K562 (cell line): ENCODE measurements at regions not wholly inside any gene's neighbourhood (a gene's known extent, or its start where the extent isn't known, plus 50 kb on each side); places are given as distances from the start of the nearest gene placed in this dataset.

Experiments used
- ATAC-seq: fragments of 200-7000 bp; cut with Tn5 transposase; 3 replicates; pipeline ENCODE4 v1.9.1; 2020; ENCODE audit warnings: moderate library complexity
- BruUV-seq: library from RNA; stranded (reverse); fragments of 400-500 nt; replicated peaks from 2 replicates; lab custom pipeline; 2021; lab: Mats Ljungman, UMichigan
- CTCF ChIA-PET: fragments of 300-600 bp; formaldehyde crosslinking; extraction: SDS; loops from one replicate; lab custom pipeline; 2021; ENCODE audit warnings: low intra/inter-chr PET ratio; lab: Yijun Ruan, JAX
- POLR2A ChIA-PET: fragments of 300-600, 350-650 bp; sonication (Branson Sonifier 250); formaldehyde crosslinking; extraction: SDS; loops from one replicate; lab custom pipeline; 2021; ENCODE audit warnings: antibody characterized with exemption, inconsistent platforms; lab: Yijun Ruan, JAX
- DNase-seq, 4 experiments: peaks; one replicate each; pipeline versions ENCODE4 v3.0.0 to v3.0.0-alpha.2; 2011 to 2018; ENCODE audit warnings: low spot score in 3 of 4, mixed read lengths in 3 of 4; ENCODE audit errors: extremely low read depth in 1 of 4
- FAIRE-seq: peaks from 2 replicates; lab custom pipeline; 2011; peaks lifted over from hg19 to GRCh38; lab: Jason Lieb, UNC
- H2AFZ ChIP-seq: 2 replicates; pipeline ENCODE4 v1.6.0; 2011; ENCODE audit warnings: low read depth, low read length, control low read depth, inconsistent platforms
- H3K27ac ChIP-seq: fragments of 200-600 bp; 3 replicates; pipeline ENCODE4 v1.8.0; 2011; ENCODE audit warnings: low read depth, mild to moderate bottlenecking, control low read depth, inconsistent platforms, low read length, moderate library complexity, mixed read lengths; ENCODE audit errors: extremely low read depth
- H3K27me3 ChIP-seq, 2 experiments: fragments of 300-600 bp in 1 of 2; 2 replicates in 1 of 2; 3 replicates in 1 of 2; pipeline versions ENCODE4 v1.6.0 to v1.8.0; 2011; ENCODE audit warnings: inconsistent platforms in 2 of 2, low read length in 2 of 2, mild to moderate bottlenecking in 1 of 2, mixed read lengths in 1 of 2, moderate library complexity in 1 of 2; ENCODE audit not compliant: control insufficient read depth in 2 of 2, insufficient read depth in 2 of 2
- H3K36me3 ChIP-seq: fragments of 300-600 bp; 3 replicates; pipeline ENCODE4 v1.8.0; 2011; ENCODE audit warnings: mild to moderate bottlenecking, low read length, inconsistent platforms; ENCODE audit not compliant: control insufficient read depth, insufficient read depth
- H3K4me1 ChIP-seq, 2 experiments: fragments of 200-600 bp in 1 of 2; replicated peaks in 1 of 2; 2 replicates in 1 of 2; 3 replicates in 1 of 2; pipeline versions ENCODE4 v1.5.1 to v1.8.0; 2011; ENCODE audit warnings: inconsistent platforms in 2 of 2, low read length in 2 of 2, mild to moderate bottlenecking in 1 of 2, mixed read lengths in 1 of 2, moderate library complexity in 1 of 2; ENCODE audit not compliant: control insufficient read depth in 2 of 2, insufficient read depth in 2 of 2
- H3K4me2 ChIP-seq: 2 replicates; pipeline ENCODE4 v1.6.1; 2011; ENCODE audit warnings: low read length, control low read depth, inconsistent platforms, mixed read lengths; ENCODE audit not compliant: insufficient read depth
- H3K4me3 ChIP-seq: fragments of 200-600 bp; sonication (generic), shearing (Covaris generic); 2 replicates; pipeline ENCODE4 v1.5.1; 2016; ENCODE audit warnings: control low read depth, inconsistent platforms
- H3K79me2 ChIP-seq: fragments of 200-600 bp; 3 replicates; pipeline ENCODE4 v1.8.0; 2011; ENCODE audit warnings: low read length, inconsistent platforms; ENCODE audit not compliant: control insufficient read depth, insufficient read depth
- H3K9ac ChIP-seq, 2 experiments: 2 replicates each; pipeline versions ENCODE4 v1.6.0 to v1.6.1; 2011; ENCODE audit warnings: low read depth in 2 of 2, low read length in 2 of 2, control low read depth in 1 of 2, inconsistent platforms in 1 of 2, mild to moderate bottlenecking in 1 of 2, mixed read lengths in 1 of 2; ENCODE audit not compliant: insufficient read depth in 1 of 2
- H3K9me1 ChIP-seq: one replicate; pipeline ENCODE4 v1.6.0; 2011; ENCODE audit warnings: inconsistent platforms, mild to moderate bottlenecking, low read length, moderate library complexity; ENCODE audit not compliant: control insufficient read depth, insufficient read depth
- H3K9me3 ChIP-seq: replicated peaks from 2 replicates; pipeline ENCODE4 v1.5.1; 2011; ENCODE audit warnings: low read depth, low read length, inconsistent platforms; ENCODE audit not compliant: control insufficient read depth, insufficient read depth
- H4K20me1 ChIP-seq: replicated peaks from 2 replicates; pipeline ENCODE4 v1.6.1; 2011; ENCODE audit warnings: low read length, inconsistent platforms, mixed read lengths; ENCODE audit not compliant: control insufficient read depth, insufficient read depth
- CGGBP1 ChIP-seq: fragments of 250-450 bp; sonication (Bioruptor Pico); IDR thresholded peaks from 2 replicates; pipeline ENCODE4 v1.9.0; 2021; ENCODE audit warnings: mild to moderate bottlenecking
- ELF4 ChIP-seq: fragments of 450-650 bp; formaldehyde crosslinking; IDR thresholded peaks from 2 replicates; pipeline ENCODE4 v1.4.0; 2022; ENCODE audit warnings: missing genetic modification characterization
- GATA2 ChIP-seq: sonication (generic); formaldehyde crosslinking; IDR thresholded peaks from 2 replicates; pipeline ENCODE4 v1.4.0; 2020; ENCODE audit warnings: mild to moderate bottlenecking, missing genetic modification reagents
- GTF2B ChIP-seq: IDR thresholded peaks from 2 replicates; pipeline ENCODE4 v1.6.1; 2011; ENCODE audit not compliant: insufficient read length; ENCODE audit errors: extremely low read depth
- HEY1 ChIP-seq: fragments of 250-450 bp; sonication (Bioruptor Pico); IDR thresholded peaks from 2 replicates; pipeline ENCODE4 v1.5.0; 2020; ENCODE audit warnings: mild to moderate bottlenecking, moderate library complexity, borderline replicate concordance
- KDM4B ChIP-seq, 2 experiments: fragments of 450-650 bp in 1 of 2; sonication (generic) in 1 of 2; IDR thresholded peaks; 2 replicates each; pipeline ENCODE4 v1.6.1; 2016 to 2017; ENCODE audit warnings: borderline replicate concordance in 2 of 2, antibody characterized with exemption in 1 of 2, low read depth in 1 of 2, mild to moderate bottlenecking in 1 of 2
- MBD1 ChIP-seq: fragments of 250-450 bp; sonication (Bioruptor Pico); IDR thresholded peaks from 2 replicates; pipeline ENCODE4 v1.8.0; 2022; ENCODE audit warnings: inconsistent platforms
- MTF1 ChIP-seq: fragments of 250-450 bp; sonication (Bioruptor Pico); IDR thresholded peaks from 2 replicates; pipeline ENCODE4 v1.9.0; 2021; ENCODE audit warnings: moderate library complexity, mild to moderate bottlenecking, inconsistent platforms, borderline replicate concordance
- POU5F1 ChIP-seq: fragments of 150-350 bp; IDR thresholded peaks from 2 replicates; pipeline ENCODE4 v1.6.1; 2014; ENCODE audit warnings: borderline replicate concordance, low read length, low read depth, mild to moderate bottlenecking; ENCODE audit not compliant: partially characterized antibody
- ZNF263 ChIP-seq: sonication (generic); formaldehyde crosslinking; IDR thresholded peaks from 2 replicates; pipeline ENCODE4 v1.8.0; 2022; ENCODE audit warnings: mild to moderate bottlenecking, missing genetic modification reagents, borderline replicate concordance
- ZNF609 ChIP-seq: sonication (generic); formaldehyde crosslinking; IDR thresholded peaks from 2 replicates; pipeline ENCODE4 v1.8.1; 2023; ENCODE audit warnings: missing genetic modification reagents, mild to moderate bottlenecking, borderline replicate concordance
- WGBS: fragments of 100-300 bp; shearing (Covaris generic); methylation state at CpG from one replicate; pipeline ENCODE4 v1.1.6; 2016; ENCODE audit warnings: low coverage, mixed read lengths; ENCODE audit not compliant: insufficient coverage; ENCODE audit errors: missing lambda C conversion rate; 5-methylcytosine and 5-hydroxymethylcytosine counted together
- in situ Hi-C: fragments of 300-500 bp; cut with MboI; formaldehyde crosslinking; loops from 4 replicates; pipeline ENCODE4 v1.15.0; 2018; ENCODE audit warnings: inconsistent platforms, mixed read lengths
- intact Hi-C: fragments of 100-400 bp; cut with micrococcal nuclease; formaldehyde crosslinking; loops from 2 replicates; pipeline ENCODE4 v1.14.2; 2022

- no peaks in the 10 kb centered on the region for H3K4me1 ChIP-seq
- no peak overlapping the region for H2AFZ ChIP-seq
- H3K4me2 ChIP-seq: no peak overlapping the region
- intact Hi-C loops (no loop called here), in situ Hi-C loops (no loop called here)
- no peak overlapping the region for H3K4me3 ChIP-seq
- ATAC-seq (no peak), FAIRE-seq (no peak), DNase-seq (no peak)
- ChIA-PET POLR2A (interaction anchor here (0.6 kb wide), 1 partner anchor 43 kb away, joined by 3 read pairs; no protein-coding TSS in a partner anchor), CTCF (no interaction called here)
- H3K9me3 ChIP-seq: no peaks in the 10 kb centered on the region
- no TSS peak for BruUV-seq
- H4K20me1 ChIP-seq: no peaks in the 10 kb centered on the region
- 2% methylated on average over 5 of the region's 5 CpGs for WGBS
- TF ChIP-seq HEY1: no peak
- TF ChIP-seq MTF1 (CRISPR knock-in tag): no peak
- TF ChIP-seq ELF4 (CRISPR knock-in tag): no peak
- TF ChIP-seq ZNF263 (CRISPR knock-in tag): no peak
- TF ChIP-seq CGGBP1: no peak
- no peak for TF ChIP-seq KDM4B (IDR thresholded peaks at IDR 0.05; ENCODE audit: borderline replicate concordance in 2 of 2, low read depth in 1 of 2)
- TF ChIP-seq GATA2 (CRISPR knock-in tag): no peak
- TF ChIP-seq POU5F1: no peak
- TF ChIP-seq ZNF609 (CRISPR knock-in tag): no peak
- no peak for TF ChIP-seq MBD1 (CRISPR knock-in tag)
- TF ChIP-seq GTF2B: no peak
- H3K9me1 ChIP-seq: no peaks in the 10 kb centered on the region
- no peaks in the 10 kb centered on the region for H3K36me3 ChIP-seq
- H3K27ac ChIP-seq: no peak overlapping the region
- H3K27me3 ChIP-seq: no peaks in the 10 kb centered on the region
- H3K9ac ChIP-seq: no peak overlapping the region
- no peaks in the 10 kb centered on the region for H3K79me2 ChIP-seq
Observed at GRCh38 chr2:104448661-104449440, 405.1 kb upstream of the POU3F3 start.
